Smooth muscle cell (in vitro differentiated cells): ENCODE measurements at regions not wholly inside any gene's neighbourhood (a gene's known extent, or its start where the extent isn't known, plus 50 kb on each side); places are given as distances from the start of the nearest gene placed in this dataset.
"Not testable (repeated sequence)": the region's sequence is repeated elsewhere in the genome, so short reads cannot be mapped to it uniquely, and the experiment has no call there.

Source experiments
- DNase-seq: peaks from one replicate; lab custom pipeline; 2025; ENCODE audit not compliant: unreplicated experiment; lab: John Stamatoyannopoulos, UW
- H2AFZ ChIP-seq: fragments of 200-600 bp; sonication (generic); 2 replicates; pipeline ENCODE4 v1.6.0; 2016; ENCODE audit warnings: antibody characterized with exemption, low read depth, mild to moderate bottlenecking
- H3F3A ChIP-seq: fragments of 200-600 bp; sonication (generic); 2 replicates; pipeline ENCODE4 v1.6.0; 2017; ENCODE audit warnings: antibody characterized with exemption, low read depth
- H3K27ac ChIP-seq: fragments of 200-600 bp; sonication (generic); 2 replicates; pipeline ENCODE4 v1.5.1; 2016; ENCODE audit warnings: low read depth, mild to moderate bottlenecking
- H3K27me3 ChIP-seq: fragments of 200-600 bp; sonication (generic); 2 replicates; pipeline ENCODE4 v1.6.1; 2016; ENCODE audit warnings: low read depth, mild to moderate bottlenecking
- H3K36me3 ChIP-seq: fragments of 200-600 bp; sonication (generic); 2 replicates; pipeline ENCODE4 v1.5.1; 2016; ENCODE audit warnings: low read depth
- H3K4me1 ChIP-seq: fragments of 200-600 bp; sonication (generic); 2 replicates; pipeline ENCODE4 v1.5.1; 2016; ENCODE audit warnings: low read depth
- H3K4me2 ChIP-seq: fragments of 200-600 bp; sonication (generic); 2 replicates; pipeline ENCODE4 v1.6.0; 2016; ENCODE audit warnings: mild to moderate bottlenecking
- H3K4me3 ChIP-seq: fragments of 200-600 bp; sonication (generic); 2 replicates; pipeline ENCODE4 v1.5.1; 2016; ENCODE audit warnings: mild to moderate bottlenecking
- H3K79me2 ChIP-seq: fragments of 200-600 bp; sonication (generic); 2 replicates; pipeline ENCODE4 v1.6.0; 2016; ENCODE audit warnings: low read depth, mild to moderate bottlenecking
- H3K9ac ChIP-seq: fragments of 200-600 bp; sonication (generic); 2 replicates; pipeline ENCODE4 v1.6.0; 2016; ENCODE audit warnings: low read depth
- H3K9me3 ChIP-seq: fragments of 200-600 bp; sonication (generic); replicated peaks from 2 replicates; pipeline ENCODE4 v1.5.1; 2016; ENCODE audit warnings: low read depth
- H4K20me1 ChIP-seq: fragments of 200-600 bp; sonication (generic); 2 replicates; pipeline ENCODE4 v1.6.0; 2016; ENCODE audit warnings: low read depth
- WGBS: methylation state at CpG from one replicate; pipeline ENCODE4 v1.1.7; 2016; ENCODE audit warnings: low lambda C conversion rate; 5-methylcytosine and 5-hydroxymethylcytosine counted together
- TF ChIP-seq, protein P1 (sequence below): fragments of 200-600 bp; sonication (generic); IDR thresholded peaks from 2 replicates; pipeline ENCODE4 v1.5.1; 2017; ENCODE audit warnings: borderline replicate concordance, mild to moderate bottlenecking, antibody characterized with exemption; ENCODE audit not compliant: insufficient read depth, poor library complexity, severe bottlenecking

DNA sequence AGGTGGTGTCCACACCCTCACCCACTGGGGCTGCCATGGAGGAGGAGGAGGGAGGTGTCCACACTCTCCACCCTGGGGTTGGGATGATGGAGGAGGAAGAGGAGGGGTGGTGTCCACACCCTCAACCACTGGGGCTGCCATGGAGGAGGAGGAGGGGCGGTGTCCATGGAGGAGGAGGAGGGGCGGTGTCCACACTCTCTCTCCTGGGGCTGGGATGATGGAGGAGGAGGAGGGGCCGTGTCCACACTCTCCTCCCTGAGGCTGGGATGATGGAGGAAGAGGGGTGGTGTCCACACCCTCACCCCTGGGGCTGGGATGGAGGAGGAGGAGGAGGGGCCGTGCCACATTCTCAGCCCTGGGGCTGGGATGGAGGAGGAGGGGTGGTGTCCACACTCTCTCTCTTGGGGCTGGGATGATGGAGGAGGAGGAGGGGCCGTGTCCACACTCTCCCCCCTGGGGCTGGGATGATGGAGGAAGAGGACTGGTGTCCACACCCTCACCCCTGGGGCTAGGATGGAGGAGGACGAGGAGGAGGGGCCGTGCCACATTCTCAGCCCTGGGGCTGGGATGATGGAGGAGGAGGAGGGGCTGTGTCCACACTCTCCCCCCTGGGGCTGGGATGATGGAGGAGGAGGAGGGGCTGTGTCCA lies 231.7 kb downstream of the CRLF2 start:
- Histone ChIP-seq H3K27ac (no peak overlapping the region), H3K4me2 (no peak overlapping the region)
- 90% methylated on average over 4 of the region's 7 CpGs for WGBS

DNA sequence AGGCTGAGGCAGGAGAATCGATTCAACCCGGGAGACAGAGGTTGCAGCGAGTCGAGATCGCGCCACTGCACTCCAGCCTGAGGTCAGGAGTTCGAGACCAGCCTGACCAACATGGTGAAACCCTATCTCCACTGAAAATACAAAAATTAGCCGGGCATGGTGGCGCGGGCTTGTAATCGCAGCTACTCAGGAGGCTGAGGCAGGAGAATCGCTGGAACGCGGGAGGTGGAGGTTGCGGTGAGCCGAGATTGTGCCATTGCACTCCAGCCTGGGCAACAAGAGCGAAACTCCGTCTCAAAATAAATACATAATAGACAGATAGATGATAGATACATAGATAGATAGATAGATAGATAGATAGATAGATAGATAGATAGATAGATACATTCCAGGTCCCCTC lies 233.3 kb downstream of the CRLF2 start:
- not testable (repeated sequence) for H4K20me1 ChIP-seq, H3K79me2 ChIP-seq

More for the DNA sequence above, 231.7 kb downstream of the CRLF2 start:
- Histone ChIP-seq H3K79me2 (no peaks in the 10 kb centered on the region), H3K9me3 (no peaks in the 10 kb centered on the region), H3F3A (no peaks in the 10 kb centered on the region), H3K9ac (no peak overlapping the region), H3K4me3 (no peak overlapping the region), H2AFZ (no peak overlapping the region), H3K4me1 (peaks cover 6% of the 10 kb centered on the region), H4K20me1 (no peaks in the 10 kb centered on the region), H3K36me3 (no peaks in the 10 kb centered on the region), H3K27me3 (no peaks in the 10 kb centered on the region)
- TF ChIP-seq, protein P1, sequence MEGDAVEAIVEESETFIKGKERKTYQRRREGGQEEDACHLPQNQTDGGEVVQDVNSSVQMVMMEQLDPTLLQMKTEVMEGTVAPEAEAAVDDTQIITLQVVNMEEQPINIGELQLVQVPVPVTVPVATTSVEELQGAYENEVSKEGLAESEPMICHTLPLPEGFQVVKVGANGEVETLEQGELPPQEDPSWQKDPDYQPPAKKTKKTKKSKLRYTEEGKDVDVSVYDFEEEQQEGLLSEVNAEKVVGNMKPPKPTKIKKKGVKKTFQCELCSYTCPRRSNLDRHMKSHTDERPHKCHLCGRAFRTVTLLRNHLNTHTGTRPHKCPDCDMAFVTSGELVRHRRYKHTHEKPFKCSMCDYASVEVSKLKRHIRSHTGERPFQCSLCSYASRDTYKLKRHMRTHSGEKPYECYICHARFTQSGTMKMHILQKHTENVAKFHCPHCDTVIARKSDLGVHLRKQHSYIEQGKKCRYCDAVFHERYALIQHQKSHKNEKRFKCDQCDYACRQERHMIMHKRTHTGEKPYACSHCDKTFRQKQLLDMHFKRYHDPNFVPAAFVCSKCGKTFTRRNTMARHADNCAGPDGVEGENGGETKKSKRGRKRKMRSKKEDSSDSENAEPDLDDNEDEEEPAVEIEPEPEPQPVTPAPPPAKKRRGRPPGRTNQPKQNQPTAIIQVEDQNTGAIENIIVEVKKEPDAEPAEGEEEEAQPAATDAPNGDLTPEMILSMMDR: no peak
- no peak for DNase-seq

DNA sequence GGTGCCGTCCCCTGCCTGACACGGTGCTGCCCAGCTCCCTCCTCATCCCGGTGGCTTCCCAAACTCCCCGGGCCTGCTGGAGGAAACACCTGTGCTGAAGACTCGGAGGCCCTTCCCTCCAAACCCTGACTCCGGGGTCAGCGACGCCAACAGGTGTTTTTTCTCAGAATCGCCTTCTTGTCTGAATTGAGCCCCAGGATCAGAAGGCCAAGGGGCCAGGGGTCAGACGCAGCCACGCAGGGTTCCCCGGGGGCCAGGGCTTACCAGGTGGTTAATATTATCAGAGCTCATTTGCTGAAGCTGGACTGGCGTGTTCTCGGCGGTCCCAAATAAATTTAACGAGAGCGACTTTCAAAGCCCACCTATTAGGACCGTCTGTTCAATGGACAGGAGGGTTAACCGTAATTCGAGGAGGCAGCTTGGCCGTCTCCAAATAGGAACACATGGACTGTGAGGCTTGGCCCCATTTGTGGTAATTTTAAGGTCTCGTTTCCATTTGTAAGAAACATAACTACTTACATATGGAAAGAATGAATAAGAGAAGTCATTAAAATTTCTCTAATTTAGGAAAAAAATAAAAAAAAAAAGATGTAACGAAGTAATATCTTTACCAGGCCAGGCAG lies 239.3 kb downstream of the CRLF2 start:
- TF ChIP-seq, protein P1: no peak
- DNase-seq: no peak
- Histone ChIP-seq H3K27ac (no peak overlapping the region), H3K4me3 (no peak overlapping the region), H3K27me3 (no peaks in the 10 kb centered on the region), H3K4me1 (no peaks in the 10 kb centered on the region), H4K20me1 (no peaks in the 10 kb centered on the region), H3K36me3 (no peaks in the 10 kb centered on the region), H2AFZ (no peak overlapping the region), H3K79me2 (no peaks in the 10 kb centered on the region), H3F3A (no peaks in the 10 kb centered on the region), H3K4me2 (no peak overlapping the region), H3K9ac (no peak overlapping the region), H3K9me3 (no peaks in the 10 kb centered on the region)
- 90% methylated on average over 23 of the region's 23 CpGs for WGBS

More for the DNA sequence above, 233.3 kb downstream of the CRLF2 start:
- H3K27me3 ChIP-seq, H3F3A ChIP-seq, H3K27ac ChIP-seq, H2AFZ ChIP-seq, H3K4me2 ChIP-seq, H3K4me1 ChIP-seq, H3K9me3 ChIP-seq, H3K9ac ChIP-seq, DNase-seq, H3K36me3 ChIP-seq, H3K4me3 ChIP-seq: not testable (repeated sequence)
- 97% methylated on average over 18 of the region's 18 CpGs for WGBS

DNA sequence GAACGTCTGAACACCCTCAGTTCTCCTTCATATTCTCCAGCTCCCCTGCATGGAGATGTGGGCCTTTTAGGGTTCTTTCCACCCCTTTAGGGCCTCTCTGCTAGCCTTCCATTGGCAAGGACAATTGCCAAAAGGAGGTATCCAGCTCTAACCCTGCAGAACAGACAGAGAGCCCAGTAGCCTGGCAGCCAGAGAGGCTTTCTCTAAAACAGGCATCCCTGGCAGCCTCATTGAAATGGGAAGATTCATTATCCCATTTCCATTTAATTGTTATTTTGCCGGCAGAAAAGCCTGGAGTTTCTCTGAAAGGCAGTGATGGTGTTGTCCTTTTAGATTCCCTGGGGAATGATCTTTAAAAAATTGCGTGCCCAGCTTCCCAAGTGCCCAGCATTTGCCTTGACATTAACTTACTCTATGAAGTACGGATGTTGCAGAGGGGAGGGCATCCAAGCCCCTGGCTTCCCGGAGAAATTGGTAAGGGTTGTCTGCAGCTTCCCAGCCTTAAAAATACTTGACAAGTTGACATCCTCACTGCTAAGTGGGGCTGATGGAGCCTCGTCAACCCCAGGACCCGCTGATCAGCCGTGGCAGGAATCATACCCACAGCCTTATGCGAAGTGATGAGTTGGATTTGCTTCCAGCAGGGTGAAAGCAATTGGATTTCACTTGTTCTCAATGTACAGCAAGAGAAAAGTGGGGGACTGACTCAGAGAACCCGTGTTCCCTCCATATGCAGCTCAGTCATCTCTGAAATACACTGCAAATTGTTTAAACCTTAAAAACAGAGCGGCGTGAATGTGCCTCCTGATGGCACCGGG lies 244.1 kb downstream of the CRLF2 start:
- no peak for DNase-seq
- H2AFZ ChIP-seq: no peak overlapping the region
- H3K9me3 ChIP-seq: no peaks in the 10 kb centered on the region
- no peak overlapping the region for H3K9ac ChIP-seq
- no peak overlapping the region for H3K27ac ChIP-seq
- no peaks in the 10 kb centered on the region for H3K4me1 ChIP-seq
- no peaks in the 10 kb centered on the region for H3K79me2 ChIP-seq
- no peak overlapping the region for H3K4me2 ChIP-seq
- H4K20me1 ChIP-seq: no peaks in the 10 kb centered on the region
- no peaks in the 10 kb centered on the region for H3F3A ChIP-seq
- H3K4me3 ChIP-seq: no peak overlapping the region
- no peaks in the 10 kb centered on the region for H3K27me3 ChIP-seq
- TF ChIP-seq, protein P1: no peak
- WGBS: 86% methylated on average over 13 of the region's 13 CpGs
- no peaks in the 10 kb centered on the region for H3K36me3 ChIP-seq
